B cell (primary cell): ENCODE measurements at regions not wholly inside any gene's neighbourhood (a gene's known extent, or its start where the extent isn't known, plus 50 kb on each side); places are given as distances from the start of the nearest gene placed in this dataset.

ENCODE experiments used
- ATAC-seq: fragments of 200-7000 bp; cut with Tn5 transposase; one replicate; pipeline ENCODE4 v1.10.0; 2021; ENCODE audit warnings: low read depth, mild to moderate bottlenecking, moderate number of reproducible peaks, moderate library complexity
- CTCF ChIA-PET: fragments of 350-600 bp; sonication (Branson Sonifier 250); formaldehyde crosslinking; loops from one replicate; lab custom pipeline; 2021; ENCODE audit warnings: antibody characterized with exemption, inconsistent platforms; lab: Charles Lee
- POLR2A ChIA-PET: fragments of 350-600 bp; sonication (Branson Sonifier 250); formaldehyde crosslinking; loops from one replicate; lab custom pipeline; 2021; ENCODE audit warnings: antibody characterized with exemption; lab: Charles Lee
- DNase-seq: peaks from one replicate; pipeline ENCODE4 v3.0.0; 2013
- H2AFZ ChIP-seq: 2 replicates; pipeline ENCODE4 v1.6.1; 2012; ENCODE audit warnings: mild to moderate bottlenecking, low read depth, low read length; ENCODE audit not compliant: insufficient read depth, poor library complexity, severe bottlenecking
- H3K27ac ChIP-seq, 2 donors: 1 replicate in 1 of 2; 2 replicates in 1 of 2; pipeline ENCODE4 v1.5.1; 2012 to 2013; ENCODE audit warnings: low read length in 2 of 2, mild to moderate bottlenecking in 2 of 2, moderate library complexity in 1 of 2
- H3K27me3 ChIP-seq, 4 experiments: fragments of 200-600 bp in 1 of 4; sonication (generic) in 1 of 4; replicated peaks in 1 of 4; 1 replicate in 2 of 4; 2 replicates in 2 of 4; pipeline versions ENCODE4 v1.6.1 to v1.7.0; 2013 to 2016; ENCODE audit warnings: low read length in 3 of 4, mild to moderate bottlenecking in 2 of 4, mixed read lengths in 1 of 4, moderate library complexity in 1 of 4; ENCODE audit not compliant: insufficient read depth in 4 of 4, control insufficient read depth in 3 of 4; ENCODE audit errors: control extremely low read depth in 1 of 4
- H3K36me3 ChIP-seq, 2 experiments: replicated peaks in 1 of 2; 1 replicate in 1 of 2; 2 replicates in 1 of 2; pipeline versions ENCODE4 v1.6.1 to v1.7.1; 2013; ENCODE audit warnings: low read length in 1 of 2; ENCODE audit not compliant: insufficient read depth in 2 of 2, control insufficient read depth in 1 of 2; ENCODE audit errors: control extremely low read depth in 1 of 2, extremely low read depth in 1 of 2
- H3K4me1 ChIP-seq, 2 donors: fragments of 200-600 bp in 1 of 2; sonication (generic) in 1 of 2; 1 replicate in 1 of 2; 2 replicates in 1 of 2; pipeline versions ENCODE4 v1.5.1 to v1.6.1; 2013 to 2017; ENCODE audit warnings: low read length in 2 of 2; ENCODE audit not compliant: control insufficient read depth in 2 of 2, insufficient read depth in 2 of 2
- H3K4me2 ChIP-seq: replicated peaks from 2 replicates; pipeline ENCODE3; 2012; ENCODE audit warnings: mild to moderate bottlenecking, low read depth, low read length; ENCODE audit not compliant: poor library complexity, severe bottlenecking
- H3K4me3 ChIP-seq, 5 experiments: fragments of 200-600 bp in 1 of 5; sonication (generic) in 1 of 5; 1 replicate in 3 of 5; 2 replicates in 2 of 5; pipeline versions ENCODE4 v1.5.1 to v1.7.0; 2011 to 2016; ENCODE audit warnings: low read length in 4 of 5, mild to moderate bottlenecking in 4 of 5, low read depth in 2 of 5, control low read depth in 1 of 5, moderate library complexity in 1 of 5; ENCODE audit not compliant: insufficient read depth in 1 of 5; ENCODE audit errors: control extremely low read depth in 1 of 5, extremely low read depth in 1 of 5
- H3K79me2 ChIP-seq: fragments of 200-600 bp; sonication (generic); one replicate; pipeline ENCODE4 v1.6.0; 2016; ENCODE audit warnings: low read length; ENCODE audit not compliant: control insufficient read depth, insufficient read depth
- H3K9ac ChIP-seq: fragments of 200-600 bp; sonication (generic); 2 replicates; pipeline ENCODE4 v1.6.1; 2017; ENCODE audit warnings: mild to moderate bottlenecking, low read length, moderate library complexity
- H3K9me3 ChIP-seq, 3 donors: one replicate each; pipeline versions ENCODE4 v1.6.1 to v1.7.1; 2013; ENCODE audit warnings: low read length in 2 of 3; ENCODE audit not compliant: control insufficient read depth in 2 of 3, insufficient read depth in 1 of 3; ENCODE audit errors: control extremely low read depth in 1 of 3
- H4K20me1 ChIP-seq: 2 replicates; pipeline ENCODE4 v1.6.0; 2012; ENCODE audit warnings: mild to moderate bottlenecking, low read length; ENCODE audit not compliant: insufficient read depth, control insufficient read depth, poor library complexity, severe bottlenecking
- H3K27ac Mint-ChIP-seq: one replicate; pipeline ENCODE4 v1.8.0; 2021; ENCODE audit warnings: mixed read lengths
- H3K27me3 Mint-ChIP-seq: one replicate; pipeline ENCODE4 v1.8.0; 2021; ENCODE audit warnings: mixed read lengths
- H3K4me1 Mint-ChIP-seq: one replicate; pipeline ENCODE4 v1.8.0; 2021; ENCODE audit warnings: mixed read lengths
- H3K4me3 Mint-ChIP-seq: one replicate; pipeline ENCODE4 v1.8.0; 2021; ENCODE audit warnings: mixed read lengths
- H3K9me3 Mint-ChIP-seq: one replicate; pipeline ENCODE4 v1.8.0; 2022; ENCODE audit warnings: mixed read lengths; ENCODE audit not compliant: insufficient read depth
- CTCF ChIP-seq: fragments of 200-600 bp; IDR thresholded peaks from one replicate; pipeline ENCODE4 v1.8.0; 2022; ENCODE audit warnings: antibody characterized with exemption, mild to moderate bottlenecking
- EZH2 ChIP-seq: IDR thresholded peaks from 2 replicates; pipeline ENCODE4 v1.6.1; 2012; ENCODE audit warnings: borderline replicate concordance, low read depth, mild to moderate bottlenecking, moderate library complexity, low read length; ENCODE audit not compliant: insufficient read depth, poor library complexity, severe bottlenecking
- WGBS: methylation state at CpG from one replicate; pipeline ENCODE4 v1.1.5; 2013; ENCODE audit warnings: missing lambda C conversion rate; ENCODE audit not compliant: insufficient coverage; 5-methylcytosine and 5-hydroxymethylcytosine counted together
- intact Hi-C: fragments of 100-400 bp; cut with micrococcal nuclease; formaldehyde crosslinking; loops from one replicate; pipeline ENCODE4 v1.10.0; 2022

GRCh38 chr6:91874971-91875370, 1288.1 kb upstream of the MAP3K7 start:
- no peaks in the 10 kb centered on the region for H3K4me1 ChIP-seq
- no peak overlapping the region for H3K4me2 ChIP-seq
- 88% methylated on average over 2 of the region's 3 CpGs for WGBS
- H3K79me2 ChIP-seq = no peaks in the 10 kb centered on the region
- H3K4me3 ChIP-seq = no peak overlapping the region
- intact Hi-C loops = no loop called here
- CTCF ChIA-PET = no interaction called here
- no peaks in the 10 kb centered on the region for H4K20me1 ChIP-seq
- TF ChIP-seq EZH2 = no peak
- TF ChIP-seq CTCF = no peak
- no peak overlapping the region for H3K9ac ChIP-seq
- Mint-ChIP-seq H3K9me3 (peaks cover 8% of the 10 kb centered on the region), H3K27ac (no peak overlapping the region), H3K27me3 (no peaks in the 10 kb centered on the region), H3K4me3 (no peak overlapping the region), H3K4me1 (no peaks in the 10 kb centered on the region)
- H3K27ac ChIP-seq = no peak overlapping the region
- H3K27me3 ChIP-seq = no peaks in the 10 kb centered on the region
- H2AFZ ChIP-seq = no peak overlapping the region
- DNase-seq = no peak
- peaks cover 0 to 1% (median 0%) of the 10 kb centered on the region in 3 donors for H3K9me3 ChIP-seq
- no peak for ATAC-seq
- POLR2A ChIA-PET = no interaction called here
- no peaks in the 10 kb centered on the region for H3K36me3 ChIP-seq

GRCh38 chr6:91868539-91869202, 1281.8 kb upstream of the MAP3K7 start:
- CTCF ChIA-PET = no interaction called here
- Histone ChIP-seq H3K4me3 (no peak overlapping the region), H3K9me3 (peaks cover 0 to 1% (median 0%) of the 10 kb centered on the region in 3 donors), H3K4me2 (no peak overlapping the region), H3K27me3 (no peaks in the 10 kb centered on the region), H3K79me2 (no peaks in the 10 kb centered on the region), H2AFZ (no peak overlapping the region), H3K4me1 (no peaks in the 10 kb centered on the region), H3K27ac (no peak overlapping the region), H4K20me1 (no peaks in the 10 kb centered on the region), H3K9ac (no peak overlapping the region), H3K36me3 (no peaks in the 10 kb centered on the region)
- POLR2A ChIA-PET = no interaction called here
- intact Hi-C loops = no loop called here
- Mint-ChIP-seq H3K4me1 (no peaks in the 10 kb centered on the region), H3K9me3 (peaks cover 2% of the 10 kb centered on the region), H3K27me3 (no peaks in the 10 kb centered on the region), H3K4me3 (no peak overlapping the region), H3K27ac (no peak overlapping the region)
- WGBS = 85% methylated on average over 4 of the region's 8 CpGs
- no peak for TF ChIP-seq EZH2
- TF ChIP-seq CTCF = no peak
- ATAC-seq (no peak), DNase-seq (no peak)
